ENCODE measurements at regions not wholly inside any gene's neighbourhood (a gene's known extent, or its start where the extent isn't known, plus 50 kb on each side); places are given as distances from the start of the nearest gene placed in this dataset.

- DNase-seq (ENCODE audit: low read depth): no peak
- H3K4me3 ChIP-seq (ENCODE audit: low read length): no peak overlapping the region
- no peak for TF ChIP-seq CTCF (IDR thresholded peaks at IDR 0.05; ENCODE audit: insufficient read depth, low read depth, low read length, missing control alignments)
These were observed 102.0 kb upstream of the DMAC1 start for GRCh38 chr9:7901621-7902020.

- no peak for TF ChIP-seq CTCF (IDR thresholded peaks at IDR 0.05; ENCODE audit: insufficient read depth, low read depth, low read length, missing control alignments)
- no peak for DNase-seq (ENCODE audit: low read depth)
- H3K4me3 ChIP-seq (ENCODE audit: low read length): no peak overlapping the region
These were observed 101.0 kb upstream of the DMAC1 start for GRCh38 chr9:7900541-7900940.

- no peak for TF ChIP-seq CTCF (IDR thresholded peaks at IDR 0.05; ENCODE audit: insufficient read depth, low read depth, low read length, missing control alignments)
- no peak overlapping the region for H3K4me3 ChIP-seq (ENCODE audit: low read length)
- no peak for DNase-seq (ENCODE audit: low read depth)
These were observed 100.2 kb upstream of the DMAC1 start for GRCh38 chr9:7899753-7900152.

GRCh38 chr9:7894231-7894630 is 94.7 kb upstream of the DMAC1 start:
- H3K4me3 ChIP-seq (ENCODE audit: low read length): no peak overlapping the region
- no peak for DNase-seq (ENCODE audit: low read depth)
- TF ChIP-seq CTCF (IDR thresholded peaks at IDR 0.05; ENCODE audit: insufficient read depth, low read depth, low read length, missing control alignments): no peak

- no peak overlapping the region for H3K4me3 ChIP-seq (ENCODE audit: low read length)
- DNase-seq (ENCODE audit: low read depth): no peak
- TF ChIP-seq CTCF (IDR thresholded peaks at IDR 0.05; ENCODE audit: insufficient read depth, low read depth, low read length, missing control alignments): no peak
These were observed 93.4 kb upstream of the DMAC1 start for GRCh38 chr9:7892975-7893374.

GRCh38 chr9:7879551-7880245 is 80.1 kb upstream of the DMAC1 start:
- peak; percentile 78 for DNase-seq (ENCODE audit: low read depth)
- TF ChIP-seq CTCF (IDR thresholded peaks at IDR 0.05; ENCODE audit: insufficient read depth, low read depth, low read length, missing control alignments): no peak
- no peak overlapping the region for H3K4me3 ChIP-seq (ENCODE audit: low read length)

Measured in epithelial cell of esophagus (primary cell).